ENCODE measurements at regions not wholly inside any gene's neighbourhood (a gene's known extent, or its start where the extent isn't known, plus 50 kb on each side); places are given as distances from the start of the nearest gene placed in this dataset.
A peak's percentile ranks its signal among the peaks of the same experiment; 100 is the strongest.
"Not testable (repeated sequence)": the region's sequence is repeated elsewhere in the genome, so short reads cannot be mapped to it uniquely, and the experiment has no call there.

DNA sequence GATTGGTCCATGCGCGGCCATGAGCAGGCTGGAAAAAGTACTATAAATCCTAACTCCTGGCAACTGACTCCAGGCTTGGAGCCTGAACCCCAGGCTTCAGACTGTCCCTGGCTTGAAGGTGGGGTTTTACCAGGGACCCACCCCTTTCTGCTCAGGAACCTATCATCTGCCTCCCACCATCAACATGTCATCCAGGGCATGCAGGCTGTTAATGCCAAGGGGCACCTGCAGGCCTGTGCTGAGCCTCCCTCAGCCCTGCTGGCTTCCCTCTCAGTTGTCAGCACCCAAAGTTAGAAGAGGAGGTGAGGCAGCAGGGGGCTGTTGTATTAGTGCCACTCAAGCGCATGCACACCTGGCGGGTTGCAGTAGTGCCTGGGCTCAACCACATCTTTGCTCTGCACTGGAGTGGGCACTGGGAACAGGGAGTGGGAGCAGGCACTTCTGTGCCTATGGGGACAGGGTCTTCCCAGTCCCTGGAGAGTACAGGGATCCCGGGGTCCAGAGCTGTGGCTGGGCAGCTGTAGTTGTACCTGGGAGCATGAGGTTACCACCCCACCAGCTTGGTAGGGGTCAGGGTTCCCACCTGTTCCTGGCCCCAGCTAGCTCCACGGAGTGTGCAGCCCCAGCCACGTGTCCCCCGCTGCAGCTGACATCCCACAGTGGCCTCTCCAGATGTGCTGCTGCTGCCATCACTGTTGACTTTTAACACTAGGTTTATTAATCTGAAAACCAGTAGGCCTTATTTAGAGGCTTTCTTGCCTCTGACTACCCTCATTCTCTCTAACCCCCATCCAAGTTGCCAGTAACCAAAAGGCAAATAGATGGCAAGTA lies 306.2 kb upstream of the RIOK2 start:
- no peak for DNase-seq

DNA sequence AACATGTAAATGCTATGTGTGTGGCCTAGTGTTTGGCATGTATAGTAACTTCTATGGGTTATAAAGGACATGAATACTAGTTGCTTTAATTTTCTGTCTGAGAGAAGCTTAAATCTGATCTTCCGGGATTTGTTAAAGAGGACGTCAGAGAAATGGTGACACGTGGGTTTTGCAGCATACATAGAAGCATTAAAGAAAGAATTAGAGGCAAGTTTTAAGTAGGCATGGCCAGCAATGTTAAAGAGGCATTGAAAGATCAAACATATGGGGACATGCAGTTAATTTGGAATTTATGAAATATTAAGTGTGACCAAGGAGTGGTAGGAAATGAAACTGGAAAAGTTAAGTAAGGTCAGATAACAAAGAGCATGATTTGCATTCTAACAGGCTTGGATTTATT lies 311.4 kb upstream of the RIOK2 start:
- no peak for DNase-seq

DNA sequence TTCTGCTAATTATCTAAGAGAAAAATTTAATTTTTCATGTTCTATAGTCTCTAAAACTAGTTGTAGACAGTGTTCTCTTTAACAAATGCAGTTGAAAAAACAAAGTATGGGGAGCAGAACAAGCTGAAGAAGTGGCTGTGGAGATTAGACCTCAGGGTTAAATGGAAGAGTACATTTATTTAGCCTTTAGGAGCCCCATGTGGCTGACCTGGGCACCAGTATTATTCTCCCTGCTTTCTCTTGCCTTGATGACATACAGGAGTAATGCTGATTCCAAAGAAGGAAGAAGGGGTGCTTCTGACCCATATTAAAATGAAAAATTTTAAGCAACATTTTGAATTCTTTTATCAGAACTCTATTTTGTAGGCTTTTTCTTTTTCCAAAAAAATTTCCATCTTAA lies 312.3 kb upstream of the RIOK2 start:
- no peak for DNase-seq

DNA sequence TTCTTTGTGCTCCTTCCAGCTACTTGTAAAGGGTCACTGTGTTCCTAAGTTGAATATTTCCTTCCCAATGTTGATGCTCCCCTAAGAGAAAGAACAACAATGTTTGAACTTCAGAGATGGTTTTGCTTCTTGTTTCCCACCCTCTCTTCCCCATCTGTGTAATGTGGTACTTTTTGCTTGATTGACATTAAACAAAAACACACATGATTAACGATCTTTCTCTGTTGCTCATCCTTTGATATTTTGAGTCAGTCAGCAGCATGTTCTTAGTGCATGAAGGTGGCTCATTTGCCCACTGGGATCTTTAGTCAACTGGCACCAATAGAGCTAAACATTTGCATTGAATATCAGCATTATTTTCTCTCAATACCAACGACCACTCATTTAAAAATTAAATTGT lies 313.0 kb upstream of the RIOK2 start:
- no peak for DNase-seq

DNA sequence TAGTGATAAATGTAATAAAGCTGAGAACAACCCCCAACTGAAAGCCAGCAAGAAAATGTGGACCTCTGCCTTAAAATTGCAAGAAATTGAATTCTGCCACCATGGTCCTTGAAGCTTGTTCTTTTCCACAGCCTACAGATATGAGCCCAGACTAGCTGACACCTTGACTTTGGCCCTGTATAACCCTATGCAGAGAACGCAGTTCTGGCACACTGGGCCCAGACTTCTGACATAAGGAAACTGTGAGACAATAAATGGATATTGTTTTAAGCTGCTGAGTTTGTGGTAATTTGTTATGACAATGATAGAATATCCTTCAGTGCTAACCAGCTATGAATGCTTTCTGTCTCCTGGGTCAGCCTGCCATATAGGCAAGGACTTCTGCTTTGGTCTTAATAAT lies 315.6 kb upstream of the RIOK2 start:
- DNase-seq = no peak

DNA sequence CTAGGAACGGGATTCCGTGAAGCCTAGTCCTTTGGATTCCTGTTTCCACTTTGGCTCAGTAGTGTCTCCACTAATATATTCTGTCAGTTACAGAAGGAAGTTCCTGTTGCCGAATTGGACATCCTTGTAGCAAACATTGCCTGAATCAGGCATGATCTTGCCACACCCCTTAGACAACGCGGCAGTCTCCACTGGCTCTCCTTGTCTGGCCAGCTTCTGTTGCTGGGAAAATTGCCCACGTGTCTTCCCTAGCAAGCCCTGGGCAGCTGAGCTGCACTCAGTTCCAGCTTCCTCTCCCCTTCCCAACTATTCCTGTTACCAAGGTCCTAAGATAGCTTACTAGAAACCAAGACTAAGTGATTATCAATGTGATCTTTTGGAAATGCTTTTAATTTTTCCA lies 316.6 kb upstream of the RIOK2 start:
- no peak for DNase-seq

DNA sequence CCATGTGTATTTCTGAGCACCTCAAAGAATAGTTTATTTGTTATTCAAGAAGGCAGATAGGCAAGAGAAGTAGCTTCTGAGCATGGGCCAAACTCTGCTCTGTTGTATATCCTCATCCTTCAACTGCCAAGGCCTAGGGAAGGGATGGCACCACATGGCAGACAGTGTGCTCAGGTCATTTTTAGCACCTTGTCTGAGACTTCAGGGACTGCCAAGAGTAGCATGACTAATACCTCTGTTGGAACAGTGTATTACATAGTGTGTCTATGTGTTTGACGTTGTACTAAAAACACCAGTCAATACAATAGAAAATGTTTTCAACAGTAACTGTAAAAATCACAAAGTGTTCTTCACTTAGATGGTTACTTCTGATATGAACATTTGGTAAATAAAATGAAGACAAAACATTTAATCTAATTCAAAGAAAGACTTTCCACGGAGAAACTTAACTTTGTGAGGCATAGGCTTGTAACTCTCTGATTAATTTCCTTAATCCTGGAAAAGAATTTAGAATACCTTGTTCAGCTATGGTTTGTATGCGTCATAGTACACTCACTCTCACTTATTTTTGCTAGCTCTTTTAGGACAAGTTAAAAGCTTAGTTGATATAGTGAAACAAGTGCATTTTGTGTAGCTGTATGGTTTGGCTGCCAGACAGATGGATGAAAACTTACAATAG lies 318.4 kb upstream of the RIOK2 start:
- no peak for DNase-seq

DNA sequence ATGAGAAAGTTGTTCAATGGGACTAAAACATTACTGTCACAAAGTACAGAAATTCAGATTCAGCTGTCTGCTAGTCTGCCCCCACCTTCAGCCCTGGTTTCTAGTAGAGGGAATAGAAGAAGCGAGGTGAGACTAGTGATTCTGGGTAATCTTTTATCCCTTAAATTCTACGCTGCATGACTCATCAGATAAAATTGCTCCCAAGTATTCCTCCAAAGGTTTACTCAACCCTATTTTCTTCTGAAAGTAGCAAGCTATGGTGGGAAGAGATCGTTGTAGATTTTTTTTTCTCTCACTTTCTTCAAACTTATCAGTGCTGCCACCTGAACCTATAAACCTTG lies 318.9 kb upstream of the RIOK2 start:
- DNase-seq = no peak

DNA sequence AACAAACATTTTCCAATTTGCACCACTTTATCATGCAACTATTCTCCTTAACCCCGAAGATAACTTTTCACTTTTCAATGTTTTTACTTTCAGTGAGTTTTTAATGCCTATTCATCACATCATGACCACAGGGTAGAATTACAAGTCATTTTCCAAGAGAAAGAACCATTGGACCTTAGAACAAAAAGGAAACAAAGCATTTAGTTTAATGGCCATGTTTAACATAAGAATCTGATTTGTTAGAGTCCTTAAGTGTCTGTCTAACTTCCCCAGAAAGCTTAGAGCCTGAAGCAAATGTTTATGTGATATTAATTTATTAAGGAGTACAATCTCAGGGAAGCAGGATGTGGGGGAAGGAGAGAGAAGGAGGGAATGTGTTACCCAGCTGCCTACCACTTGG lies 325.8 kb upstream of the RIOK2 start:
- DNase-seq = no peak

DNA sequence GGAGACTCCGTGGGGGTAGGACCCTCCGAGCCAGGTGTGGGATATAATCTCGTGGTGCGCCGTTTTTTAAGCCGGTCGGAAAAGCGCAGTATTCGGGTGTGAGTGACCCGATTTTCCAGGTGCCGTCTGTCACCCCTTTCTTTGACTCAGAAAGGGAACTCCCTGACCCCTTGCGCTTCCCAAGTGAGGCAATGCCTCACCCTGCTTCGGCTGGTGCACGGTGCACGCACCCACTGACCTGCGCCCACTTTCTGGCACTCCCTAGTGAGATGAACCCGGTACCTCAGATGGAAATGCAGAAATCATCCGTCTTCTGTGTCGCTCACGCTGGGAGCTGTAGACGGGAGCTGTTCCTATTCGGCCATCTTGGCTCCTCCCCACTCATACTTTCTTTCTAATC lies 336.5 kb upstream of the RIOK2 start:
- not testable (repeated sequence) for DNase-seq

DNA sequence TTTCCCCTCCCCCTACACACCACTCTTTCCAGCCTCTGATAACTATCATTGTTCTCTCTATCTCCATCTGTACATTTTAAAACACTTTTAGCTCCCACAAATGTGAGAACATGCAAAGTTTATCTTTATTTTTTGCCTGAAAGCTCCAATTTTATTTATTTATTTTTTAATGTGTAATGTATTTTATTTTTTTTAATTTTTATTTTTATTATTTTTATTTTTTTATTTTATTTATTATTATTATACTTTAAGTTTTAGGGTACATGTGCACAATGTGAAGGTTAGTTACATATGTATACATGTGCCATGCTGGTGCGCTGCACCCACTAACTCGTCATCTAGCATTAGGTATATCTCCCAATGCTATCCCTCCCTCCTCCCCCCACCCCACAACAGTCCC lies 340.3 kb upstream of the RIOK2 start:
- DNase-seq = not testable (repeated sequence)

DNA sequence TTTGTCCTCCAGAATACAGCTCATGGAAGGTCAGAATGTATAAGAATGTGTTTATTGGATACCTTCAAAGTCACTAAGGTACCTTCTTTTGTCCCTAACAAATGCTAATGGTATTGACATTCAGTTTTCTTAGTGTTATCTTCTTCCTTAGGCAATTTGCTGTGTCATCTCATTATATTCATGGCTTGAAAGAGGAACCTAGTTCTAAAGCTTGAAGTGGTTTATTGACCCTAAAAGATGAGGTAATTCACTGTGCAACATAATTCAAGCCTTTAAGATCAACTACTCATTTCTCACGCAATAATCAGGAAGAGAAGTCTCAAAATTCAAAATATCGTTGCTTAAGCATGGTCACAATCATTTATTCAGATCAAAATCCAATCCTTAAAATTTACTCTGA lies 342.7 kb upstream of the RIOK2 start:
- no peak for DNase-seq

DNA sequence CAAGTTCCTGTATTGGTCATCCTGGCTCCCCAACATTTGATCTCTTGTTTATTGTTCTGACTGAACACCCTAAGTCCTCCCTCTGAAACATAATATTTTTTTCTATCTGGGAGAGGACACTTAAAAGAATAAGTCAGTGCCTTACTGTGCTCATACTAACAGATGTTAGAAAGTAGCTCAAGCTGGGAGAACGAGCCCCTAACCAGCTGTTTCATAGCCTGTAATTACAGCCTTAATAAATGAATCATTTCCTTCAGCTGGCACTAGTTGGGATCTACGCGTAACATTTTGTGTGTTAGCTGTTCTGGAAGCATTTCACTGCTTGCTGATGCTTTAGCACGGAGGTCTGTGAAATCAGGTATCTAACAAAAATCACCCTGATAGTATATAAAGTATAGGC lies 345.9 kb upstream of the RIOK2 start:
- DNase-seq = no peak

DNA sequence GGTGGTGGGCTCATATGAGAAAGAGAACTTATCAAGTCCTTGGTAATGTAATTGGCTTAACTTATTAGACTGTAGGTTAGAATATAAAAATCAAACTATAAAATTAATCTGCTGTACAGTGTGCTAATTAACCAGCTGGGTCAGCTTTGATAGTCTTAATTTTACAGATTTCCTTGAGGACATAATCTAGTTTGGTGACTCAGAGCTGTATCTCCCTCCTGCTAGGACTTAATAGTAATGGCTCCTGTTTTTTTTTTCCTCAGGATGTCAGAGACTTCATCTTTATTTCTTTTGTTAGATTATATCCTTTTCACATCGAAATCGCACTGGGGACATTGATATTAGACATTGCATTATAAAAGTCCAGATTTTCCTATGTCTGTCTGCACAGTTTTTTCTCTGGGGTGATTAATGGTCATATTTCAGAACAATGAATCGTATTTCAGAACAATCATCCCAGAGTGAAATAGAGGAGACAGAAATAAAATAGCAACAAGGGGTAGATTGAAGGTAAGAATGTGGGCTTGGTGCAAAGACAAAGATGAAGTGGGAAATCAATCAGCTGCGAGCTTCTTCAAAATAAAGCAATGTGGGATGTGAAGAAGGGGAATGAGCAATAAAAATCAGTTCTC lies 346.4 kb upstream of the RIOK2 start:
- DNase-seq = no peak

DNA sequence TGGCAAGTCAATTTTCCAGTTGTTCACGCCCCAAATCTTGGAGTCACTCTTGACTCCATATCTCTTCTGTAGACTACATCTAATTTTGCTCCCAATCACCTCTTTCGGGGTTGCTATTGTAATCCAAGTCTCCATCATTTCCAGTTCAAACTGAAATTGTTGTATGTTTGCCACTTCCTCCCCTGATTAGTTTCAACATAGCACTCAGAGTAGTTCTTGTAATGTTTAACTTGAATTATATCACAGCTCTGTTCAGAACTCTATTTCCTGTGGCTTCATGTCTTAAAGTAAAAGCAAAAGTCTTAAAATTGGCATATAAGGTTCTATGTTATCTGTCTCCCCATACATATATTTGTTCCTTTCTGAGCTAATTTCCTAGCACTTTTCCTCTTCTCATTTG lies 348.5 kb upstream of the RIOK2 start:
- DNase-seq = no peak

DNA sequence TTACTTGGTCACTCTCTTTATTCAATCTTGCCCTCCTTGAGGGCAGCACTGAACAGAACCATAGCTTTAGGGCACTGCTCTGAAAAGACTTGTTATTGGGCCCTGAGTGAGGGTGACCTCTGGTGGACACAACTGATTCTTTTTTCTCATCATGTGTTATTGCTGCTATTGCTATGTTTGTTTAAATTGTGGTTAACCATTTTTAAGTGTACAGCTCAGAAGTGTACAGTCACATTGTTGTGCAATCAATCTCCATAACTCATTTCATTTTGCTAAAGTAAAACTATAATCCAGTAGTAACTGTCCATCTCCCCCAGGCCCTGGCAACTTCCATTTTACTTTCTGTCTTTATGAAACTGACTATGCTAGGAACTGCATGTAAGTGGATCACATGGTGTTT lies 351.1 kb upstream of the RIOK2 start:
- peak; percentile 17 to 18 for DNase-seq

DNA sequence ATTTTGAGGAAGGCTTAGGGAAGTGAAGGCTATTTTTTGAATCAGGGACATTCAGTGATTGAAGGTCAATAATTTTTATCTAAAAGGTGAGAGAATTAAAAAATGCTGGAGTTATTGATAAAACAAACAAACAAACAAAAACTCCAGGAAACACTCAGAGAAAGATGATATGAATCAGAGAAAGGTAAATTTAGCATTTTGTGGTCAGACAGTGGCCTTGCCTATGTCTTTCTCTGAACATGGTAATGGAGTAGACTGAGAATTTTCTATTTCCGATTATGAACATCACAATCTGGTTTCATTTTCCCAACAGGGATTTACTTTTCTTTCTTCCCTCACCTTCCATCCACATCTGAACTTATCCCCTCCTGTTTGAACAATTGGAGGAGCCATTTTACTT lies 353.6 kb upstream of the RIOK2 start:
- DNase-seq = no peak

DNA sequence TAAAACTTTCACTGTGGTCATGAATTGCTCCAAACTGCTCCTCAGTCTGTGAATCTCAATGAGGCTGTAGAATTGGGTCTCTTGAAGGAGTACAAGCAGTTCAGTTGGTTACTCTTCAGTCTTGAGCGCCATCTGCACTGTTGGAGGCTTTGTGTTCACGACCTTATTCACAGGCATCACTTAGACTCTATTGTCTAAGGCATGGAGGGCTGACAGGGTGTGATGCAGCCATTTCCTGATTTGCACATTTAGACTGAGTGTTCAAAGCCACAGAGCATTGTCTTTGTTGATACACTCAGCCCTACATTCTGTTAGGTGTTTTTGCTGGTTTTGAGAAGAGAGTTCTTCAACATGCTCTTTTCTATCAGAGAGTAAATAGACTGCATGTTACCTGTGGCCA lies 355.9 kb upstream of the RIOK2 start:
- DNase-seq = no peak

DNA sequence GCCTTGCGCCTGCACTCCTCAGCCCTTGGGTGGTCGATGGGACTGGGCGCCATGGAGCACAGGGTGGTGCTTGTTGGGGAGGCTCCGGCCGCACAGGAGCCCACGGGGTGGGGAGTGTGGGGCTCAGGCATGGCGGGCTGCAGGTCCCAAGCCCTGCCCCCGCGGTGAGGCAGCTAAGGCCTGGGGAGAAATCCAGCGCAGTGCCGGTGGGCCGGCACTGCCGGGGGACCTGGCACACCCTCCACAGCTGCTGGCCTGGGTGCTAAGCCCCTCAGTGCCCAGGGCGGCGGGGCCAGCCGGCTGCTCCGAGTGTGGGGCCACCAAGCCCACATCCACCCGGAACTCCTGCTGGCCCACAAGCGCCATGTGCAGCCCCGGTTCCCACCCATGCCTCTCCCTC lies 358.8 kb upstream of the RIOK2 start:
- no peak for DNase-seq

DNA sequence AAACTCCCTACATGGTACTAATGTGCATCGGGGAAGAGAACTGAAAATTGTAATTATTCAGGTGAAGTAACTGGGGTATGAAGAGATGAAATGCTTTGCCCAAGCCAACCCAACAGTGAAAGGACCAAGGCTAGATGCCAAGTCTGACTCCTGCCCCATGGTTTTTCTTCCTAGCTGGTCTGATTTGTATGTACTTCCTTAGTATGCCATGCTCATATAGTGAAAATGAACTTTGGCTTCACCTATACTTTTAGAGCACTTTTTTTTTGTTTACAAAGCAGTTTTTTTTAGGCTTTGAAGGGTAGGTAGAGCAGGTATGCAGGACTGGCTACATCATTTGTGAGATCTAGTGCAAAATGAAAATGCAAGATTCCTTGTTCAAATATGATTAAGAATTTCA lies 359.4 kb upstream of the RIOK2 start:
- no peak for DNase-seq

DNA sequence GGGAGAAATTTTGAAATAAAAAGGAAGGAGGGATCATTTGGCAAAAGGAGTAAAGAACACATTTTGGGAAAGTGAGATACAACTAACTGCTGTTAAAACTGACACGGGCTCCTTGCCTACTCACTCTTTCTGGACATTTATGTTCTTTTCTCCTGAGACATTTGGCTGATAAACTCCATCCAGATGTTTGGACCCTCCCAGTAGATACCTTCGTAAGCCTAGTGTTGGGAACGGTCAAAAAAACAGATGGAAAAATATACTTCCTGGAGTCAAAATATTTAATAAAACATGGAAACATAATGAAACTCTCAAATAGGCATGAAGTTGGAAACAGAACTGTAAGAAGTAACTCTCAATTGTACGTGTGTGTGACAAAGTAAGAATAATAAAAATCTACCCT lies 360.1 kb upstream of the RIOK2 start:
- no peak for DNase-seq

DNA sequence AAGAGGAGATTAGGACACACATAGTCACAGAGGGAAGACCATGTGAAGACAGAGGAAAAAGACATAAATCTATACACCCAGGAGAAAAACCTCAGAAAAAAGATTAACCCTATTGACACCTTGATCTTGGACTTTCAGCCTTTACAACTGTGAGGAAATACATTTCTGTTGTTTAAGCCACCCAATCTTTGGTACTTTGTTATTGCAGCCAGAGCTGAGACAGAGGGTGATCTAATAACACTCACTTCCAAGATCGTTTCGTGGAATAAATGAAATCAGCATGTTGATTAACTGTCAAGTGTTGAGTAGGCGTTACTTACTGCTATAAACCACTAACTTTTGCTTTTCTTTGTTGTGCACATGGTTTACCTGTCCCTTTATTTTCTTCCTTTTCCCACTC lies 361.2 kb upstream of the RIOK2 start:
- no peak for DNase-seq

DNA sequence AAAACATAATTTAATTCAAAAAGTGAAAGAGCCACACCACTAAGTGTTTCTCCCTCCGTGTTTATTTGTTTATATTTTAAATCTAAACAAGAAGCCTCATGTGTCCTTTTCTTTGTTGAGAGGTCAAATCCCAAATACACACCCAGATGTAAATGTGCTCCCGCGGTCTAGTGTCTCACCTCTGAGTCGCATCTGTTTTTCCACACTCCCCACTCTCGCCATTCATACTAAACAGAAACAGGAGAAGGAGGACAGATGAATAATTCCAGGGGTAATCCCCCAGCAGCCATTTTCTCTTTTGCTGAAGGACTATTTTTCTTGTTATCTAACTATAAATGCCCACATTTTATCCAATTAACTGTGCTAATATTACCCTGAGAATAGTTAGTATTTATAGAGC lies 361.6 kb upstream of the RIOK2 start:
- no peak for DNase-seq

DNA sequence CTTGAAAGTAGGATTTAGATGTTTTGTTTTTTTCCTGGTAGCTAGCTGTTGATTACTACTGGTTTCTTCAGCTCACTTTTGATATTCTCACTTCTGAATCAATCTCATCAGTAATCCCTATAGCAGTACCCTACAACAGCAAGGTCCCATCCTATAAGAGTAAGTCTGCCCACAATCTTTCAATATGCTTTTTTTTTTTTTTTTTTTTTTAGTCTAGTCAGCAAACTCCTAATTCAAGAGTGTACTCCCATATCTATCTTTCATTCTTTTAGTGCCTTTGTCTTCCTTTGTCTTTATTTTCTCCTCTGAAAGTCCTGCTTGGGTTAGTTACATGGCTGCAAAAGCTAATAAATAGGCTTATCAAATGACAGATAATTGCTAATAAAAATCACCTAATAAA lies 362.4 kb upstream of the RIOK2 start:
- DNase-seq = no peak

Measured in SHP77 (cell line).